HCT116 (cell line): ENCODE measurements at regions not wholly inside any gene's neighbourhood (a gene's known extent, or its start where the extent isn't known, plus 50 kb on each side); places are given as distances from the start of the nearest gene placed in this dataset.

Experiments
- ATAC-seq: fragments of 200-7000 bp; cut with Tn5 transposase; 2 replicates; pipeline ENCODE4 v1.9.1; 2020; ENCODE audit warnings: mild to moderate bottlenecking, moderate library complexity
- BruUV-seq: library from RNA; stranded (reverse); fragments of 400-500 nt; replicated peaks from 2 replicates; lab custom pipeline; 2021; lab: Mats Ljungman, UMichigan
- CTCF ChIA-PET: fragments of 300-600 bp; sonication (Branson Sonifier 250); formaldehyde crosslinking; loops from one replicate; lab custom pipeline; 2021; ENCODE audit warnings: antibody characterized with exemption; lab: Charles Lee
- POLR2A ChIA-PET: fragments of 300-600, 350-600 bp; sonication (Branson Sonifier 250); formaldehyde crosslinking; loops from one replicate; lab custom pipeline; 2021; ENCODE audit warnings: antibody characterized with exemption; lab: Charles Lee
- RAD21 ChIA-PET, 2 experiments: fragments of 300-600 bp; sonication (Branson Sonifier 250); formaldehyde crosslinking; loops; one replicate each; lab custom pipeline; 2023; ENCODE audit warnings: low total read pairs in 2 of 2; ENCODE audit not compliant: uncharacterized antibody in 2 of 2, unreplicated experiment in 2 of 2, low non-redundant PET in 1 of 2; lab: Charles Lee
- DNase-seq: peaks from one replicate; pipeline ENCODE4 v3.0.0-alpha.2; 2010; ENCODE audit warnings: low read depth, low spot score
- H2AFZ ChIP-seq: fragments of 200-600 bp; shearing (Covaris generic), sonication (generic); 2 replicates; pipeline ENCODE4 v1.6.1; 2017; ENCODE audit warnings: low read depth, mixed run types, mixed read lengths, antibody characterized with exemption, low read length; ENCODE audit not compliant: poor library complexity, severe bottlenecking
- H3K27ac ChIP-seq: 2 replicates; pipeline ENCODE4 v1.5.1; 2012; ENCODE audit warnings: low read depth, low read length
- H3K27me3 ChIP-seq: fragments of 200-600 bp; sonication (generic); 2 replicates; pipeline ENCODE4 v1.6.1; 2016; ENCODE audit warnings: mixed run types, low read length, mixed read lengths; ENCODE audit not compliant: insufficient read depth
- H3K36me3 ChIP-seq, 2 experiments: fragments of 200-500 bp in 1 of 2; fragments of 200-600 bp in 1 of 2; sonication (Bioruptor generic) in 1 of 2; sonication (generic) in 1 of 2; 2 replicates each; pipeline versions ENCODE4 v1.5.1 to v1.6.1; 2014 to 2016; ENCODE audit warnings: low read length in 2 of 2, inconsistent platforms in 1 of 2, mixed read lengths in 1 of 2, mixed run types in 1 of 2; ENCODE audit not compliant: insufficient read depth in 2 of 2, control insufficient read depth in 1 of 2
- H3K4me1 ChIP-seq, 2 experiments: fragments of 200-600 bp in 1 of 2; sonication (generic) in 1 of 2; 2 replicates each; pipeline versions ENCODE4 v1.5.1 to v1.6.1; 2012 to 2017; ENCODE audit warnings: low read length in 2 of 2, inconsistent platforms in 1 of 2, mild to moderate bottlenecking in 1 of 2, mixed read lengths in 1 of 2, mixed run types in 1 of 2, moderate library complexity in 1 of 2; ENCODE audit not compliant: insufficient read depth in 2 of 2, control insufficient read depth in 1 of 2
- H3K4me2 ChIP-seq: fragments of 200-600 bp; sonication (generic); 2 replicates; pipeline ENCODE4 v1.6.1; 2017; ENCODE audit warnings: mixed run types, low read length, mixed read lengths
- H3K4me3 ChIP-seq, 2 experiments: fragments of 200-600 bp in 1 of 2; sonication (generic) in 1 of 2; replicated peaks in 1 of 2; 2 replicates each; pipeline ENCODE4 v1.5.1; 2011 to 2016; ENCODE audit warnings: low read length in 2 of 2, control low read depth in 1 of 2, low read depth in 1 of 2, mild to moderate bottlenecking in 1 of 2, mixed read lengths in 1 of 2, mixed run types in 1 of 2
- H3K79me2 ChIP-seq: fragments of 200-600 bp; sonication (generic); 2 replicates; pipeline ENCODE4 v1.6.1; 2017; ENCODE audit warnings: mild to moderate bottlenecking, mixed run types, low read length, moderate library complexity, mixed read lengths; ENCODE audit not compliant: insufficient read depth
- H3K9ac ChIP-seq: fragments of 200-600 bp; sonication (generic); 2 replicates; pipeline ENCODE4 v1.6.1; 2016; ENCODE audit warnings: low read length, mixed read lengths
- H3K9me2 ChIP-seq: fragments of 200-600 bp; sonication (generic), shearing (Covaris generic); 2 replicates; pipeline ENCODE4 v1.6.1; 2017; ENCODE audit warnings: mixed run types, mild to moderate bottlenecking, moderate library complexity; ENCODE audit not compliant: insufficient read depth
- H3K9me3 ChIP-seq, 2 experiments: fragments of 200-500 bp in 1 of 2; fragments of 200-600 bp in 1 of 2; sonication (Bioruptor generic) in 1 of 2; sonication (generic) in 1 of 2; 2 replicates each; pipeline ENCODE4 v1.6.1; 2014 to 2017; ENCODE audit warnings: low read length in 2 of 2, mixed read lengths in 2 of 2, inconsistent platforms in 1 of 2, low read depth in 1 of 2, mild to moderate bottlenecking in 1 of 2, mixed run types in 1 of 2, moderate library complexity in 1 of 2; ENCODE audit not compliant: control insufficient read depth in 1 of 2, insufficient read depth in 1 of 2
- H4K20me1 ChIP-seq: fragments of 200-600 bp; sonication (generic), shearing (Covaris generic); 2 replicates; pipeline ENCODE4 v1.6.1; 2017; ENCODE audit warnings: mixed run types, mild to moderate bottlenecking, moderate library complexity; ENCODE audit not compliant: insufficient read depth
- CEBPB ChIP-seq: IDR thresholded peaks from 2 replicates; pipeline ENCODE4 v1.6.1; 2012; ENCODE audit warnings: low read depth
- EZH2 ChIP-seq: fragments of 200-600 bp; sonication (generic); IDR thresholded peaks from 2 replicates; pipeline ENCODE4 v1.6.1; 2017; ENCODE audit warnings: antibody characterized with exemption, mixed run types
- EZH2phosphoT487 ChIP-seq: fragments of 200-600 bp; IDR thresholded peaks from 2 replicates; pipeline ENCODE4 v1.6.1; 2018; ENCODE audit warnings: antibody characterized with exemption, borderline replicate concordance
- FOSL1 ChIP-seq: IDR thresholded peaks from 2 replicates; pipeline ENCODE4 v1.6.1; 2012; ENCODE audit warnings: low read depth
- RAD21 ChIP-seq: IDR thresholded peaks from 2 replicates; pipeline ENCODE4 v1.6.1; 2012; ENCODE audit warnings: low read depth, mild to moderate bottlenecking
- SRF ChIP-seq: IDR thresholded peaks from 2 replicates; pipeline ENCODE4 v1.6.1; 2012; ENCODE audit warnings: low read depth
- TCF7L2 ChIP-seq: IDR thresholded peaks from 2 replicates; pipeline ENCODE4 v1.7.0; 2011; ENCODE audit warnings: borderline replicate concordance, inconsistent platforms; ENCODE audit not compliant: insufficient read depth, insufficient read length; ENCODE audit errors: extremely low read depth
- YY1 ChIP-seq: IDR thresholded peaks from 2 replicates; pipeline ENCODE4 v1.6.1; 2011; ENCODE audit warnings: low read length, low read depth, moderate library complexity, mild to moderate bottlenecking; ENCODE audit not compliant: insufficient replicate concordance; ENCODE audit errors: extremely low read depth
- ZFX ChIP-seq: fragments of 450-650 bp; IDR thresholded peaks from 2 replicates; pipeline ENCODE4 v1.6.1; 2017
- ZNF274 ChIP-seq: fragments of 200-500 bp; sonication (Bioruptor generic); IDR thresholded peaks from 2 replicates; pipeline ENCODE4 v1.6.1; 2014; ENCODE audit warnings: mild to moderate bottlenecking, low read depth, low read length, inconsistent platforms
- intact Hi-C: fragments of 100-400 bp; cut with micrococcal nuclease; formaldehyde crosslinking; loops from 2 replicates; pipeline ENCODE4 v1.10.0; 2022
- TF ChIP-seq, protein P1 (sequence below): IDR thresholded peaks from 2 replicates; pipeline ENCODE4 v1.6.1; 2012
- TF ChIP-seq, protein P2 (sequence below): IDR thresholded peaks from 2 replicates; pipeline ENCODE4 v1.6.1; 2012
- TF ChIP-seq, protein P3 (sequence below): IDR thresholded peaks from 2 replicates; pipeline ENCODE4 v1.6.1; 2012; ENCODE audit warnings: low read depth

DNA sequence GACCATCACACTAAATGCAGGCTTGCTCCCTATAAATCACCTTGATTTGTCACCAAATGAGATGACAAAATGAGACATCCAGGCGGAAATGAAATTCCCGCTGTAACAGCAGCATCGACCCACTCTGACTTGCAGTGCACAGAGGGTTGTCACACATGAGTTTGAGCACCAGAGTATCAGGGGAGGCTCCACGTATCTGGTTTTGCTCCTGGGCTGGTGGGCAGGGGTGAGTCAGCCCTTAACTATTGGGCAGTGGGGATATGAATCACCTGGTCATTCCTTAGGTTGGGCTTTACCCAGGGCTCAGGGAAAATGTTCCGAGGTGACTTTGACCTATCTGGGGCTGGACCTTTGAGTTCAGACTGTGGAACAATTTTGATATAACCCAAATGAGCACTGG is 245.2 kb upstream of the CCL2 start:
- H3K9ac ChIP-seq: no peak overlapping the region
- H3K4me2 ChIP-seq: no peak overlapping the region
- ATAC-seq (no peak), DNase-seq (no peak)
- H3K9me2 ChIP-seq: no peaks in the 10 kb centered on the region
- peaks cover 0 to 20% of the 10 kb centered on the region in 2 experiments; a peak in 2 of 4 replicates for H3K9me3 ChIP-seq
- no peaks in the 10 kb centered on the region for H3K36me3 ChIP-seq
- RAD21 ChIA-PET: no interaction called here
- POLR2A ChIA-PET: no interaction called here
- no peak for TF ChIP-seq ZNF274
- TF ChIP-seq YY1: no peak
- TF ChIP-seq, protein P1, sequence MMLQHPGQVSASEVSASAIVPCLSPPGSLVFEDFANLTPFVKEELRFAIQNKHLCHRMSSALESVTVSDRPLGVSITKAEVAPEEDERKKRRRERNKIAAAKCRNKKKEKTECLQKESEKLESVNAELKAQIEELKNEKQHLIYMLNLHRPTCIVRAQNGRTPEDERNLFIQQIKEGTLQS: no peak
- no peak for TF ChIP-seq TCF7L2
- no peak for TF ChIP-seq RAD21
- no peak for TF ChIP-seq EZH2phosphoT487
- no peaks in the 10 kb centered on the region for H4K20me1 ChIP-seq
- intact Hi-C loops: no loop called here
- H3K4me1 ChIP-seq: no peaks in the 10 kb centered on the region
- H2AFZ ChIP-seq: no peak overlapping the region
- no peak overlapping the region for H3K27ac ChIP-seq
- BruUV-seq: no TSS peak
- no peaks in the 10 kb centered on the region for H3K27me3 ChIP-seq
- H3K4me3 ChIP-seq: no peak overlapping the region
- CTCF ChIA-PET: no interaction called here
- no peaks in the 10 kb centered on the region for H3K79me2 ChIP-seq

DNA sequence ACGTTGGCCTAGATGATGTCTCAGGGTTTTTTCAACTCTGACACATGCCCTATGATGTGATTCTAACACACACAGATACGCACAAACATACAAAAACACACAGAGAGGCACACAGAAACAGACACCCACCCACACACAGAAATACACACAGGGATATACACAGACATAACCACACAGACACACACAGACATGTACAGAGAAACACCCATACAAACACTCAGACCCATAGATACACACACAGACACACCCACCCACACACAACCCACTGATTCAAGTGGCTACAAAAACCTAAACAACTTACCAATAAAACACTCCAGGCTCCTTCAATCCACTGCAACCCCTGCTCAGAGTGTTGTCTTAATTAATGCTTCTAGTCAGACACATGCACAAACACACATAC is 244.6 kb upstream of the CCL2 start:
- DNase-seq: no peak
- TF ChIP-seq FOSL1 (no peak), YY1 (no peak), RAD21 (no peak), ZFX (no peak), EZH2 (no peak), SRF (no peak), ZNF274 (no peak), CEBPB (no peak)
- TF ChIP-seq, protein P1: no peak
- TF ChIP-seq, protein P2, sequence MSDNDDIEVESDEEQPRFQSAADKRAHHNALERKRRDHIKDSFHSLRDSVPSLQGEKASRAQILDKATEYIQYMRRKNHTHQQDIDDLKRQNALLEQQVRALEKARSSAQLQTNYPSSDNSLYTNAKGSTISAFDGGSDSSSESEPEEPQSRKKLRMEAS: no peak
- TF ChIP-seq, protein P3, sequence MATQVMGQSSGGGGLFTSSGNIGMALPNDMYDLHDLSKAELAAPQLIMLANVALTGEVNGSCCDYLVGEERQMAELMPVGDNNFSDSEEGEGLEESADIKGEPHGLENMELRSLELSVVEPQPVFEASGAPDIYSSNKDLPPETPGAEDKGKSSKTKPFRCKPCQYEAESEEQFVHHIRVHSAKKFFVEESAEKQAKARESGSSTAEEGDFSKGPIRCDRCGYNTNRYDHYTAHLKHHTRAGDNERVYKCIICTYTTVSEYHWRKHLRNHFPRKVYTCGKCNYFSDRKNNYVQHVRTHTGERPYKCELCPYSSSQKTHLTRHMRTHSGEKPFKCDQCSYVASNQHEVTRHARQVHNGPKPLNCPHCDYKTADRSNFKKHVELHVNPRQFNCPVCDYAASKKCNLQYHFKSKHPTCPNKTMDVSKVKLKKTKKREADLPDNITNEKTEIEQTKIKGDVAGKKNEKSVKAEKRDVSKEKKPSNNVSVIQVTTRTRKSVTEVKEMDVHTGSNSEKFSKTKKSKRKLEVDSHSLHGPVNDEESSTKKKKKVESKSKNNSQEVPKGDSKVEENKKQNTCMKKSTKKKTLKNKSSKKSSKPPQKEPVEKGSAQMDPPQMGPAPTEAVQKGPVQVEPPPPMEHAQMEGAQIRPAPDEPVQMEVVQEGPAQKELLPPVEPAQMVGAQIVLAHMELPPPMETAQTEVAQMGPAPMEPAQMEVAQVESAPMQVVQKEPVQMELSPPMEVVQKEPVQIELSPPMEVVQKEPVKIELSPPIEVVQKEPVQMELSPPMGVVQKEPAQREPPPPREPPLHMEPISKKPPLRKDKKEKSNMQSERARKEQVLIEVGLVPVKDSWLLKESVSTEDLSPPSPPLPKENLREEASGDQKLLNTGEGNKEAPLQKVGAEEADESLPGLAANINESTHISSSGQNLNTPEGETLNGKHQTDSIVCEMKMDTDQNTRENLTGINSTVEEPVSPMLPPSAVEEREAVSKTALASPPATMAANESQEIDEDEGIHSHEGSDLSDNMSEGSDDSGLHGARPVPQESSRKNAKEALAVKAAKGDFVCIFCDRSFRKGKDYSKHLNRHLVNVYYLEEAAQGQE: no peak
- TF ChIP-seq, all 23 proteins: peak for 0
- no peaks in the 10 kb centered on the region for H3K36me3 ChIP-seq
- no peak overlapping the region for H3K27ac ChIP-seq
- ChIA-PET RAD21 (no interaction called here), CTCF (no interaction called here), POLR2A (no interaction called here)
- no peaks in the 10 kb centered on the region for H3K79me2 ChIP-seq
- ATAC-seq: no peak
- H3K9me3 ChIP-seq: peaks cover 0 to 24% of the 10 kb centered on the region in 2 experiments; a peak in 2 of 4 replicates
- no peaks in the 10 kb centered on the region for H3K4me1 ChIP-seq
- intact Hi-C loops: no loop called here
- no peak overlapping the region for H3K9ac ChIP-seq
- no peak overlapping the region for H3K4me2 ChIP-seq
- no peaks in the 10 kb centered on the region for H3K27me3 ChIP-seq
- H4K20me1 ChIP-seq: no peaks in the 10 kb centered on the region
- no peaks in the 10 kb centered on the region for H3K9me2 ChIP-seq
- no TSS peak for BruUV-seq
- no peak overlapping the region for H2AFZ ChIP-seq
- H3K4me3 ChIP-seq: no peak overlapping the region
